GM12878 (cell line): ENCODE measurements at regions not wholly inside any gene's neighbourhood (a gene's known extent, or its start where the extent isn't known, plus 50 kb on each side); places are given as distances from the start of the nearest gene placed in this dataset.

Experiments used
- ATAC-seq: fragments of 200-7000 bp; cut with Tn5 transposase; 3 replicates; pipeline ENCODE4 v1.9.1; 2020; ENCODE audit warnings: mild to moderate bottlenecking, moderate library complexity
- BruUV-seq: library from RNA; stranded (reverse); fragments of 400-500 nt; replicated peaks from 2 replicates; lab custom pipeline; 2021; lab: Mats Ljungman, UMichigan
- CTCF ChIA-PET: fragments of 300-600 bp; sonication (Branson Sonifier 250); formaldehyde crosslinking; extraction: SDS; loops from one replicate; lab custom pipeline; 2021; ENCODE audit warnings: inconsistent platforms; lab: Yijun Ruan, JAX
- POLR2A ChIA-PET: fragments of 350-600 bp; formaldehyde crosslinking; extraction: SDS; loops from one replicate; lab custom pipeline; 2021; ENCODE audit warnings: inconsistent platforms; lab: Charles Lee
- RAD21 ChIA-PET: fragments of 300-600 bp; sonication (Branson Sonifier 250); formaldehyde crosslinking; loops from one replicate; lab custom pipeline; 2023; ENCODE audit warnings: antibody characterized with exemption; ENCODE audit not compliant: unreplicated experiment; lab: Charles Lee
- SMC1A ChIA-PET: fragments of 300-600 bp; sonication (Branson Sonifier 250); formaldehyde crosslinking; loops from one replicate; lab custom pipeline; 2023; ENCODE audit not compliant: unreplicated experiment, uncharacterized antibody; lab: Charles Lee
- DNase-seq: peaks from one replicate; pipeline ENCODE4 v3.0.0-alpha.2; 2011; ENCODE audit warnings: low read depth, low spot score
- FAIRE-seq: peaks from 3 replicates; lab custom pipeline; 2011; peaks lifted over from hg19 to GRCh38; lab: Jason Lieb, UNC
- H2AFZ ChIP-seq: 2 replicates; pipeline ENCODE4 v1.6.0; 2011; ENCODE audit warnings: low read depth, low read length, control low read depth; ENCODE audit not compliant: control insufficient read depth
- H3K27ac ChIP-seq: 2 replicates; pipeline ENCODE4 v1.5.1; 2011; ENCODE audit warnings: control low read depth; ENCODE audit not compliant: control insufficient read depth, insufficient read depth
- H3K27me3 ChIP-seq, 2 experiments: replicated peaks in 1 of 2; 2 replicates each; pipeline versions ENCODE4 v1.6.0 to v1.6.1; 2011; ENCODE audit warnings: low read length in 1 of 2; ENCODE audit not compliant: control insufficient read depth in 2 of 2, insufficient read depth in 2 of 2
- H3K36me3 ChIP-seq, 2 experiments: 2 replicates each; pipeline ENCODE4 v1.5.1; 2011; ENCODE audit warnings: low read length in 1 of 2; ENCODE audit not compliant: control insufficient read depth in 2 of 2, insufficient read depth in 2 of 2
- H3K4me1 ChIP-seq: 2 replicates; pipeline ENCODE4 v1.6.1; 2011; ENCODE audit warnings: mild to moderate bottlenecking, low read length, moderate library complexity, mixed read lengths; ENCODE audit not compliant: control insufficient read depth, insufficient read depth
- H3K4me2 ChIP-seq: 2 replicates; pipeline ENCODE4 v1.6.0; 2011; ENCODE audit warnings: control low read depth; ENCODE audit not compliant: control insufficient read depth, insufficient read depth
- H3K4me3 ChIP-seq: fragments of 200-600 bp; sonication (generic); 2 replicates; pipeline ENCODE4 v1.5.1; 2016
- H3K79me2 ChIP-seq: 2 replicates; pipeline ENCODE4 v1.6.0; 2011; ENCODE audit warnings: low read length; ENCODE audit not compliant: control insufficient read depth, insufficient read depth
- H3K9ac ChIP-seq: 2 replicates; pipeline ENCODE4 v1.8.0; 2011; ENCODE audit warnings: low read length, control low read depth, mixed read lengths; ENCODE audit not compliant: control insufficient read depth, insufficient read depth
- H3K9me3 ChIP-seq: replicated peaks from 3 replicates; pipeline ENCODE4 v1.5.1; 2011; ENCODE audit warnings: mild to moderate bottlenecking, low read length; ENCODE audit not compliant: control insufficient read depth, insufficient read depth
- H4K20me1 ChIP-seq: 2 replicates; pipeline ENCODE4 v1.6.0; 2011; ENCODE audit not compliant: control insufficient read depth, insufficient read depth
- CHD2 ChIP-seq: IDR thresholded peaks from 2 replicates; pipeline ENCODE4 v1.6.1; 2011; ENCODE audit warnings: low read depth, low read length, improper control_type of control experiment, borderline replicate concordance
- HDAC2 ChIP-seq: fragments of 200-600 bp; sonication (generic); IDR thresholded peaks from 2 replicates; pipeline ENCODE4 v1.6.1; 2017
- RBBP5 ChIP-seq: fragments of 200-600 bp; sonication (generic); conservative IDR thresholded peaks from 2 replicates; pipeline ENCODE4 v1.6.1; 2016
- RFX5 ChIP-seq: IDR thresholded peaks from 2 replicates; pipeline ENCODE4 v1.6.1; 2011; ENCODE audit warnings: low read depth, low read length, improper control_type of control experiment
- SREBF1 ChIP-seq: IDR thresholded peaks from 2 replicates; pipeline ENCODE4 v1.6.1; 2012; ENCODE audit warnings: mild to moderate bottlenecking, low read length
- TBL1XR1 ChIP-seq: IDR thresholded peaks from 2 replicates; pipeline ENCODE4 v1.6.1; 2012; ENCODE audit warnings: low read depth, low read length, improper control_type of control experiment
- TCF3 ChIP-seq: IDR thresholded peaks from 2 replicates; pipeline ENCODE4 v1.6.1; 2012; ENCODE audit warnings: low read depth, mild to moderate bottlenecking, low read length, borderline replicate concordance; ENCODE audit not compliant: insufficient read depth
- TCF7 ChIP-seq: IDR thresholded peaks from 2 replicates; pipeline ENCODE4 v1.6.1; 2014; ENCODE audit warnings: antibody characterized with exemption, borderline replicate concordance
- WGBS: methylation state at CpG from one replicate; pipeline ENCODE4 v1.1.6; 2016; ENCODE audit warnings: low lambda C conversion rate; ENCODE audit not compliant: insufficient replicate concordance, insufficient coverage; ENCODE audit errors: missing lambda C conversion rate; 5-methylcytosine and 5-hydroxymethylcytosine counted together
- in situ Hi-C: fragments of 300-500 bp; cut with MboI; formaldehyde crosslinking; loops from 9 replicates; pipeline ENCODE4 v1.14.3; 2018; ENCODE audit warnings: mixed read lengths
- intact Hi-C: fragments of 100-400 bp; cut with micrococcal nuclease; formaldehyde crosslinking; loops from one replicate; pipeline ENCODE4 v1.14.2; 2022; ENCODE audit not compliant: unreplicated experiment
- TF ChIP-seq, protein P1 (sequence below): fragments of 450-650 bp; IDR thresholded peaks from 2 replicates; pipeline ENCODE4 v1.6.1; 2017; ENCODE audit warnings: mild to moderate bottlenecking, moderate library complexity
- TF ChIP-seq, protein P2 (sequence below): fragments of 450-650 bp; IDR thresholded peaks from 2 replicates; pipeline ENCODE4 v1.6.1; 2018; ENCODE audit warnings: mild to moderate bottlenecking, low read depth, moderate library complexity; ENCODE audit not compliant: partially characterized antibody
- TF ChIP-seq, protein P3 (sequence below): IDR thresholded peaks from 2 replicates; pipeline ENCODE4 v1.6.1; 2011; ENCODE audit warnings: low read depth, mild to moderate bottlenecking, low read length, moderate library complexity, borderline replicate concordance; ENCODE audit errors: extremely low read depth
- TF ChIP-seq, protein P4 (sequence below): fragments of 450-650 bp; IDR thresholded peaks from 2 replicates; pipeline ENCODE4 v1.6.1; 2014; ENCODE audit warnings: mild to moderate bottlenecking

DNA sequence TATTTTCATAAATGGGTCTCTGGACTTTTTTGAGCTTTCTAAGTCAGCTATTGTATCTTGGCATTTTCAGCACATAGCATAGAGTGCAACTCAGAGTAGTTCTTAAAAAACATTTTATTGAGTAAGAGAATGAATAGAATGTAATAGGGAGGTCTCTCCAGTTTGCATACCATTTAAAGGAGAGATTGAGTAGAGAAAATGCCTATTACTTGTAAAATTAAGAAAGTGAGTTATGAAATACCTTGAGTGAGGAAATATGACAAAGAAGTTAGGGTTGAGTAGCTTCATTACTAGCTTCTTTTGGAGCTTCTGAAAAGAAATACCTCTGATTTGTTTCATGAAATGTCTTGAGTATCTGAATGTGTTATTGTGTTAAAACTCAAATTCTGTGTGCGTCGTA lies 140.0 kb downstream of the AASDHPPT start:
- no peaks in the 10 kb centered on the region for H3K4me1 ChIP-seq
- no peak overlapping the region for H3K4me2 ChIP-seq
- intact Hi-C loops, result no loop called here
- no peak overlapping the region for H3K9ac ChIP-seq
- no peak for TF ChIP-seq HDAC2
- TF ChIP-seq CHD2, result no peak
- no peak for TF ChIP-seq RBBP5
- TF ChIP-seq, protein P1, sequence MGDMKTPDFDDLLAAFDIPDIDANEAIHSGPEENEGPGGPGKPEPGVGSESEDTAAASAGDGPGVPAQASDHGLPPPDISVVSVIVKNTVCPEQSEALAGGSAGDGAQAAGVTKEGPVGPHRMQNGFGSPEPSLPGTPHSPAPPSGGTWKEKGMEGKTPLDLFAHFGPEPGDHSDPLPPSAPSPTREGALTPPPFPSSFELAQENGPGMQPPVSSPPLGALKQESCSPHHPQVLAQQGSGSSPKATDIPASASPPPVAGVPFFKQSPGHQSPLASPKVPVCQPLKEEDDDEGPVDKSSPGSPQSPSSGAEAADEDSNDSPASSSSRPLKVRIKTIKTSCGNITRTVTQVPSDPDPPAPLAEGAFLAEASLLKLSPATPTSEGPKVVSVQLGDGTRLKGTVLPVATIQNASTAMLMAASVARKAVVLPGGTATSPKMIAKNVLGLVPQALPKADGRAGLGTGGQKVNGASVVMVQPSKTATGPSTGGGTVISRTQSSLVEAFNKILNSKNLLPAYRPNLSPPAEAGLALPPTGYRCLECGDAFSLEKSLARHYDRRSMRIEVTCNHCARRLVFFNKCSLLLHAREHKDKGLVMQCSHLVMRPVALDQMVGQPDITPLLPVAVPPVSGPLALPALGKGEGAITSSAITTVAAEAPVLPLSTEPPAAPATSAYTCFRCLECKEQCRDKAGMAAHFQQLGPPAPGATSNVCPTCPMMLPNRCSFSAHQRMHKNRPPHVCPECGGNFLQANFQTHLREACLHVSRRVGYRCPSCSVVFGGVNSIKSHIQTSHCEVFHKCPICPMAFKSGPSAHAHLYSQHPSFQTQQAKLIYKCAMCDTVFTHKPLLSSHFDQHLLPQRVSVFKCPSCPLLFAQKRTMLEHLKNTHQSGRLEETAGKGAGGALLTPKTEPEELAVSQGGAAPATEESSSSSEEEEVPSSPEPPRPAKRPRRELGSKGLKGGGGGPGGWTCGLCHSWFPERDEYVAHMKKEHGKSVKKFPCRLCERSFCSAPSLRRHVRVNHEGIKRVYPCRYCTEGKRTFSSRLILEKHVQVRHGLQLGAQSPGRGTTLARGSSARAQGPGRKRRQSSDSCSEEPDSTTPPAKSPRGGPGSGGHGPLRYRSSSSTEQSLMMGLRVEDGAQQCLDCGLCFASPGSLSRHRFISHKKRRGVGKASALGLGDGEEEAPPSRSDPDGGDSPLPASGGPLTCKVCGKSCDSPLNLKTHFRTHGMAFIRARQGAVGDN, result no peak
- no peak for TF ChIP-seq TCF7
- no peak for TF ChIP-seq TCF3
- no peak for TF ChIP-seq TBL1XR1
- TF ChIP-seq, protein P2, sequence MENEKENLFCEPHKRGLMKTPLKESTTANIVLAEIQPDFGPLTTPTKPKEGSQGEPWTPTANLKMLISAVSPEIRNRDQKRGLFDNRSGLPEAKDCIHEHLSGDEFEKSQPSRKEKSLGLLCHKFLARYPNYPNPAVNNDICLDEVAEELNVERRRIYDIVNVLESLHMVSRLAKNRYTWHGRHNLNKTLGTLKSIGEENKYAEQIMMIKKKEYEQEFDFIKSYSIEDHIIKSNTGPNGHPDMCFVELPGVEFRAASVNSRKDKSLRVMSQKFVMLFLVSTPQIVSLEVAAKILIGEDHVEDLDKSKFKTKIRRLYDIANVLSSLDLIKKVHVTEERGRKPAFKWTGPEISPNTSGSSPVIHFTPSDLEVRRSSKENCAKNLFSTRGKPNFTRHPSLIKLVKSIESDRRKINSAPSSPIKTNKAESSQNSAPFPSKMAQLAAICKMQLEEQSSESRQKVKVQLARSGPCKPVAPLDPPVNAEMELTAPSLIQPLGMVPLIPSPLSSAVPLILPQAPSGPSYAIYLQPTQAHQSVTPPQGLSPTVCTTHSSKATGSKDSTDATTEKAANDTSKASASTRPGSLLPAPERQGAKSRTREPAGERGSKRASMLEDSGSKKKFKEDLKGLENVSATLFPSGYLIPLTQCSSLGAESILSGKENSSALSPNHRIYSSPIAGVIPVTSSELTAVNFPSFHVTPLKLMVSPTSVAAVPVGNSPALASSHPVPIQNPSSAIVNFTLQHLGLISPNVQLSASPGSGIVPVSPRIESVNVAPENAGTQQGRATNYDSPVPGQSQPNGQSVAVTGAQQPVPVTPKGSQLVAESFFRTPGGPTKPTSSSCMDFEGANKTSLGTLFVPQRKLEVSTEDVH, result no peak
- TF ChIP-seq, protein P3, sequence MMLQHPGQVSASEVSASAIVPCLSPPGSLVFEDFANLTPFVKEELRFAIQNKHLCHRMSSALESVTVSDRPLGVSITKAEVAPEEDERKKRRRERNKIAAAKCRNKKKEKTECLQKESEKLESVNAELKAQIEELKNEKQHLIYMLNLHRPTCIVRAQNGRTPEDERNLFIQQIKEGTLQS, result no peak
- no peak for TF ChIP-seq RFX5
- no peak for TF ChIP-seq SREBF1
- TF ChIP-seq, protein P4, sequence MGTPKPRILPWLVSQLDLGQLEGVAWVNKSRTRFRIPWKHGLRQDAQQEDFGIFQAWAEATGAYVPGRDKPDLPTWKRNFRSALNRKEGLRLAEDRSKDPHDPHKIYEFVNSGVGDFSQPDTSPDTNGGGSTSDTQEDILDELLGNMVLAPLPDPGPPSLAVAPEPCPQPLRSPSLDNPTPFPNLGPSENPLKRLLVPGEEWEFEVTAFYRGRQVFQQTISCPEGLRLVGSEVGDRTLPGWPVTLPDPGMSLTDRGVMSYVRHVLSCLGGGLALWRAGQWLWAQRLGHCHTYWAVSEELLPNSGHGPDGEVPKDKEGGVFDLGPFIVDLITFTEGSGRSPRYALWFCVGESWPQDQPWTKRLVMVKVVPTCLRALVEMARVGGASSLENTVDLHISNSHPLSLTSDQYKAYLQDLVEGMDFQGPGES, result no peak
- H4K20me1 ChIP-seq, result no peaks in the 10 kb centered on the region
- ChIA-PET POLR2A (interaction anchor here (0.6 kb wide), 1 partner anchor 1361 kb away, joined by 3 read pairs; no protein-coding TSS in a partner anchor), SMC1A (no interaction called here), CTCF (interaction anchor here (1.2 to 1.5 kb wide), 2 partner anchors 61 to 90 kb away, joined by 4 read pairs; no protein-coding TSS in a partner anchor), RAD21 (no interaction called here)
- no peak overlapping the region for H2AFZ ChIP-seq
- H3K9me3 ChIP-seq, result no peaks in the 10 kb centered on the region
- ATAC-seq (no peak), FAIRE-seq (no peak), DNase-seq (no peak)
- WGBS, result 90% methylated on average over 2 of the region's 2 CpGs
- in situ Hi-C loops, result no loop called here
- H3K27ac ChIP-seq, result no peak overlapping the region
- H3K79me2 ChIP-seq, result no peaks in the 10 kb centered on the region
- H3K4me3 ChIP-seq, result no peak overlapping the region
- no peaks in the 10 kb centered on the region for H3K27me3 ChIP-seq
- H3K36me3 ChIP-seq, result no peaks in the 10 kb centered on the region
- BruUV-seq, result no TSS peak
